ENCODE measurements at regions not wholly inside any gene's neighbourhood (a gene's known extent, or its start where the extent isn't known, plus 50 kb on each side); places are given as distances from the start of the nearest gene placed in this dataset.
A peak's percentile ranks its signal among the peaks of the same experiment; 100 is the strongest.

DNA sequence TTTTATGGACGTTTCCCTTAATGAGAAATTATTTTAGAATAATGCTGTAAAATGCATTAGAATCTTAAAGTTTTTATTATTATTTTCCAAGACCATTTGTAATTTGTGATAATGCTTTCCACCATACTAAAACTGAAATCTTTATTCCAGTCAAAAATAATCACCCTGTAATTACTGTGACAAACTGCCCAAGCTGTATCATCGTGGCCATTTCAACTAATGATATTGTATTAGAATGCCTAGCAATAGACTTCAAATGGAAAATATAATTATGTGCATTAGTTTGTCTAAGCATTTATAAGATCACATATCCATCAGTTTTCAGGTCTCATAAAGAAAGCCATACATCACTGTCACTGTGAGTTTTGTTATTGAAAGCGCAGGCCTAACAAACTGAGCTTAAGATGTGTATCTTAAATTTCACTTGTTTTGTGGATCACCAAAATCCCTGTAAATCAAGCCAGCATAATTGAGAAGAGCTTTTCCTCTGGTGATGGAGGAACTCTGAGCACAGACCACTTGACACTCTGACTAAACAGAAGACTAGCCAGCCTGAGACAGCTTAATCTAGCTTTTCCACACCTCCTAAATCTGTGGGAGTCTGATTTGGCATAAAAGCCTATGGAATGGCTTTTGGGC is 1312.2 kb upstream of the ACVR2A start:
- 74 to 75% methylated on average over 3 of the region's 3 CpGs for WGBS, 2 donors
- Histone ChIP-seq H3K4me3 (replicated peaks in 1 of 3) (no peak overlapping the region), H3K27me3 (no peaks in the 10 kb centered on the region), H3K27ac (no peak overlapping the region), H3K4me1 (no peaks in the 10 kb centered on the region), H3K9me3 (no peaks in the 10 kb centered on the region), H3K36me3 (no peaks in the 10 kb centered on the region)
- TF ChIP-seq POLR2A (IDR thresholded peaks at IDR 0.05) (no peak), CTCF (IDR thresholded peaks at IDR 0.05) (no peak)
- DNase-seq: no peak
- intact Hi-C loops (cut with DNase I): no loop called here

DNA sequence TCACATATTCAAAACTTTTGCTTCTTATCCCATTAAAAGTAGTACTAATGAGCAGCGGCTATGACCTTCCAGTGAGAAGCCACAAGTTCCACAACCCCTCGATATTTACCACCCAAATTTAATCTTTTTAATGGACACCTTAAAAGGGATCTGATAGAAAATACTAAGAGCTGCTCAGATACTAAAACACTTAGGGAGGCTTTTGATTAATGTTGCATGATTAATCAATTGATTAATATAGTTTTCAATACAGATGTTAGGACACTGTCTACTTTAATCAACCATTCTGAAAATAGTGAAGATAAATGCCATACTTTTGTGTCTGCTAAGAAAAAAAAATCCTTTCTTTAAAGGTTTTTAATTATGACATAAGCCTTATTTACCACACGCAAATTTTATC is 1312.8 kb upstream of the ACVR2A start:
- Histone ChIP-seq H3K4me1 (no peaks in the 10 kb centered on the region), H3K4me3 (replicated peaks in 1 of 3) (no peak overlapping the region), H3K36me3 (no peaks in the 10 kb centered on the region), H3K27me3 (no peaks in the 10 kb centered on the region), H3K27ac (no peak overlapping the region), H3K9me3 (no peaks in the 10 kb centered on the region)
- DNase-seq: no peak
- intact Hi-C loops (cut with DNase I): no loop called here
- 94% methylated on average over 3 of the region's 3 CpGs for WGBS, 2 donors
- TF ChIP-seq POLR2A (IDR thresholded peaks at IDR 0.05) (no peak), CTCF (IDR thresholded peaks at IDR 0.05) (no peak)

DNA sequence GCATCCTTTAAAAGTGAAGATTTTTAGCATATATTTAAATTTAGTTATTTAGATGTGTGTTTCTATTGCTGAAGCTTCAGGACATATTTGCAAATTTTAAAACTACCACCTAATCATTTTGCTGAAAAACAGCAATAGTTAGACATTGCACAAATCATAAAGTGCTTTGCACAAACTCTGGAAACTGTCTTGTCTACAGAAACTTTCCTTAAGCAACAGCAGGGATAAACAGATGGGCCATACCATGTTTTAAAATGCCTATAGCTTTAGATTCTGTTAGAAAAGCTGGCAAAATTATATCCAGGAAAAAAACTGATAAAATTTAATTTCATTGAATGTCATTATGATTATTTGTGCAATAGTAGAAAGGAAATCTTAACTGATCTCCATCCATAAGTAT is 1313.9 kb upstream of the ACVR2A start:
- Histone ChIP-seq H3K4me3 (replicated peaks in 1 of 3) (no peak overlapping the region), H3K27ac (no peak overlapping the region), H3K4me1 (no peaks in the 10 kb centered on the region), H3K9me3 (no peaks in the 10 kb centered on the region), H3K36me3 (no peaks in the 10 kb centered on the region), H3K27me3 (no peaks in the 10 kb centered on the region)
- no peak for DNase-seq
- intact Hi-C loops (cut with DNase I): no loop called here
- TF ChIP-seq POLR2A (IDR thresholded peaks at IDR 0.05): no peak

GRCh38 chr2:146527166-146527565 is 1317.7 kb upstream of the ACVR2A start:
- Histone ChIP-seq H3K4me1 (no peaks in the 10 kb centered on the region), H3K27ac (no peak overlapping the region), H3K4me3 (replicated peaks in 1 of 3) (no peak overlapping the region), H3K9me3 (no peaks in the 10 kb centered on the region), H3K27me3 (no peaks in the 10 kb centered on the region), H3K36me3 (no peaks in the 10 kb centered on the region)
- intact Hi-C loops (cut with DNase I): no loop called here
- DNase-seq: no peak
- TF ChIP-seq CTCF (IDR thresholded peaks at IDR 0.05) (no peak), POLR2A (IDR thresholded peaks at IDR 0.05) (no peak)

GRCh38 chr2:146523196-146523595 is 1321.6 kb upstream of the ACVR2A start:
- Histone ChIP-seq H3K4me1 (no peaks in the 10 kb centered on the region), H3K36me3 (no peaks in the 10 kb centered on the region), H3K27ac (no peak overlapping the region), H3K27me3 (no peaks in the 10 kb centered on the region), H3K9me3 (no peaks in the 10 kb centered on the region), H3K4me3 (replicated peaks in 1 of 3) (no peak overlapping the region)
- TF ChIP-seq POLR2A (IDR thresholded peaks at IDR 0.05): no peak
- peak in 1 of 6 experiments; percentile 14 for TF ChIP-seq CTCF (IDR thresholded peaks at IDR 0.05)
- intact Hi-C loops (cut with DNase I): no loop called here
- 78 to 83% methylated on average over 1 of the region's 1 CpG for WGBS, 2 donors
- DNase-seq: no peak

- H3K36me3 ChIP-seq: no peaks in the 10 kb centered on the region
- H3K9me3 ChIP-seq: no peaks in the 10 kb centered on the region
- intact Hi-C loops (cut with DNase I): no loop called here
- H3K27me3 ChIP-seq: no peaks in the 10 kb centered on the region
- TF ChIP-seq CTCF (IDR thresholded peaks at IDR 0.05) (no peak), POLR2A (IDR thresholded peaks at IDR 0.05) (no peak)
- no peak overlapping the region for H3K27ac ChIP-seq
- H3K4me3 ChIP-seq (replicated peaks in 1 of 3): no peak overlapping the region
- no peak for DNase-seq
- H3K4me1 ChIP-seq: no peaks in the 10 kb centered on the region
These were observed 1338.0 kb upstream of the ACVR2A start for GRCh38 chr2:146506851-146507250.
